Ishikawa (cell line): ENCODE measurements at regions not wholly inside any gene's neighbourhood (a gene's known extent, or its start where the extent isn't known, plus 50 kb on each side); places are given as distances from the start of the nearest gene placed in this dataset.

Experiments
- CEBPB ChIP-seq: IDR thresholded peaks from 2 replicates; pipeline ENCODE4 v1.6.1; 2012
- CREB1 ChIP-seq: IDR thresholded peaks from 2 replicates; pipeline ENCODE4 v1.6.1; 2012; ENCODE audit warnings: low read depth
- EGR1 ChIP-seq: IDR thresholded peaks from 2 replicates; pipeline ENCODE4 v1.6.1; 2012
- EP300 ChIP-seq: IDR thresholded peaks from 2 replicates; pipeline ENCODE4 v1.6.1; 2012; ENCODE audit warnings: borderline replicate concordance
- FOXM1 ChIP-seq: IDR thresholded peaks from 2 replicates; pipeline ENCODE4 v1.6.1; 2012; ENCODE audit warnings: low read depth, borderline replicate concordance
- MAX ChIP-seq: IDR thresholded peaks from 2 replicates; pipeline ENCODE4 v1.6.1; 2012
- NFIC ChIP-seq: IDR thresholded peaks from 2 replicates; pipeline ENCODE4 v1.6.1; 2012
- RAD21 ChIP-seq: IDR thresholded peaks from 2 replicates; pipeline ENCODE4 v1.6.1; 2012; ENCODE audit warnings: low read depth
- REST ChIP-seq: IDR thresholded peaks from 2 replicates; pipeline ENCODE4 v1.6.1; 2012; ENCODE audit warnings: low read depth, mild to moderate bottlenecking
- TAF1 ChIP-seq: IDR thresholded peaks from 2 replicates; pipeline ENCODE4 v1.6.1; 2012; ENCODE audit warnings: low read depth, mild to moderate bottlenecking
- TCF12 ChIP-seq: IDR thresholded peaks from 2 replicates; pipeline ENCODE4 v1.6.1; 2012; ENCODE audit warnings: low read depth
- TEAD4 ChIP-seq: IDR thresholded peaks from 2 replicates; pipeline ENCODE4 v1.6.1; 2012
- USF1 ChIP-seq: IDR thresholded peaks from 2 replicates; pipeline ENCODE4 v1.6.1; 2012
- YY1 ChIP-seq: IDR thresholded peaks from 2 replicates; pipeline ENCODE4 v1.6.1; 2012; ENCODE audit warnings: low read depth
- ZBTB7A ChIP-seq: IDR thresholded peaks from 2 replicates; pipeline ENCODE4 v1.6.1; 2012; ENCODE audit warnings: low read depth

GRCh38 chr5:67390935-67391334, 194.3 kb upstream of the CD180 start:
- no peak for TF ChIP-seq ZBTB7A
- TF ChIP-seq MAX = no peak
- TF ChIP-seq NFIC = no peak
- no peak for TF ChIP-seq YY1
- no peak for TF ChIP-seq RAD21
- TF ChIP-seq TEAD4 = no peak
- TF ChIP-seq TAF1 = no peak
- TF ChIP-seq EGR1 = no peak
- TF ChIP-seq USF1 = no peak
- no peak for TF ChIP-seq CEBPB
- no peak for TF ChIP-seq TCF12
- TF ChIP-seq REST = no peak
- no peak for TF ChIP-seq EP300
- no peak for TF ChIP-seq FOXM1
- TF ChIP-seq CREB1 = no peak

GRCh38 chr5:67383451-67383850, 186.9 kb upstream of the CD180 start:
- TF ChIP-seq CEBPB = no peak
- TF ChIP-seq REST = no peak
- no peak for TF ChIP-seq ZBTB7A
- no peak for TF ChIP-seq MAX
- TF ChIP-seq TAF1 = no peak
- TF ChIP-seq EP300 = no peak
- TF ChIP-seq CREB1 = no peak
- TF ChIP-seq FOXM1 = no peak
- no peak for TF ChIP-seq USF1
- no peak for TF ChIP-seq NFIC
- no peak for TF ChIP-seq EGR1
- no peak for TF ChIP-seq YY1
- no peak for TF ChIP-seq TCF12
- TF ChIP-seq RAD21 = no peak
- no peak for TF ChIP-seq TEAD4

GRCh38 chr5:67381236-67381880, 184.8 kb upstream of the CD180 start:
- TF ChIP-seq TAF1 = no peak
- no peak for TF ChIP-seq NFIC
- TF ChIP-seq USF1 = no peak
- TF ChIP-seq FOXM1 = no peak
- TF ChIP-seq ZBTB7A = no peak
- TF ChIP-seq EP300 = no peak
- TF ChIP-seq YY1 = no peak
- no peak for TF ChIP-seq TEAD4

GRCh38 chr5:67380431-67380830, 183.8 kb upstream of the CD180 start:
- TF ChIP-seq USF1 (no peak), TEAD4 (no peak), CREB1 (no peak), NFIC (no peak), ZBTB7A (no peak), EGR1 (no peak), MAX (no peak), RAD21 (no peak), EP300 (no peak), CEBPB (no peak), REST (no peak), TAF1 (no peak), FOXM1 (no peak), YY1 (no peak)
